ENCODE measurements at regions not wholly inside any gene's neighbourhood (a gene's known extent, or its start where the extent isn't known, plus 50 kb on each side); places are given as distances from the start of the nearest gene placed in this dataset.
A peak's percentile ranks its signal among the peaks of the same experiment; 100 is the strongest.

GRCh38 chr2:74041726-74042125, 57.0 kb downstream of the TET3 start:
- H3K36me3 ChIP-seq (ENCODE audit: control insufficient read depth, insufficient read depth, low read length): peaks cover 1% of the 10 kb centered on the region; the same call in 1 of the 2 replicates
- ChIA-PET POLR2A (no interaction called here), CTCF (interaction anchor here (1.0 kb wide), 1 partner anchor 22 kb away, joined by 4 read pairs; no protein-coding TSS in a partner anchor)
- TF ChIP-seq CTCF (IDR thresholded peaks at IDR 0.05; ENCODE audit: insufficient read depth, low read depth, low read length): no peak
- no peaks in the 10 kb centered on the region for H3K27me3 ChIP-seq (ENCODE audit: control insufficient read depth, insufficient read depth, low read length)
- no peak for DNase-seq (ENCODE audit: low read depth)
- no peak overlapping the region for H3K4me3 ChIP-seq (ENCODE audit: low read depth, low read length)

GRCh38 chr2:74042606-74043005, 57.9 kb downstream of the TET3 start:
- POLR2A ChIA-PET: no interaction called here
- DNase-seq (ENCODE audit: low read depth): no peak
- no peak overlapping the region for H3K4me3 ChIP-seq (ENCODE audit: low read depth, low read length)
- H3K36me3 ChIP-seq (ENCODE audit: control insufficient read depth, insufficient read depth, low read length): peaks cover 3% of the 10 kb centered on the region; the same call in 1 of the 2 replicates
- no peaks in the 10 kb centered on the region for H3K27me3 ChIP-seq (ENCODE audit: control insufficient read depth, insufficient read depth, low read length)
- no peak for TF ChIP-seq CTCF (IDR thresholded peaks at IDR 0.05; ENCODE audit: insufficient read depth, low read depth, low read length)
- CTCF ChIA-PET: no interaction called here

- H3K27me3 ChIP-seq (ENCODE audit: control insufficient read depth, insufficient read depth, low read length): no peaks in the 10 kb centered on the region
- ChIA-PET POLR2A (no interaction called here), CTCF (interaction anchor here (0.6 kb wide), 1 partner anchor 391 kb away, joined by 4 read pairs; no protein-coding TSS in a partner anchor)
- TF ChIP-seq CTCF (IDR thresholded peaks at IDR 0.05; ENCODE audit: insufficient read depth, low read depth, low read length): no peak
- no peak overlapping the region for H3K4me3 ChIP-seq (ENCODE audit: low read depth, low read length)
- DNase-seq (ENCODE audit: low read depth): no peak
- H3K36me3 ChIP-seq (ENCODE audit: control insufficient read depth, insufficient read depth, low read length): peaks cover 5% of the 10 kb centered on the region; the same call in 1 of the 2 replicates
Measured at GRCh38 chr2:74043345-74044329, 58.9 kb downstream of the TET3 start.

- CTCF ChIA-PET: interaction anchor here (0.6 kb wide), 1 partner anchor 9 kb away, joined by 3 read pairs; no protein-coding TSS in a partner anchor
- POLR2A ChIA-PET: no interaction called here
- Histone ChIP-seq H3K27me3 (ENCODE audit: control insufficient read depth, insufficient read depth, low read length) (no peaks in the 10 kb centered on the region), H3K4me3 (ENCODE audit: low read depth, low read length) (no peak overlapping the region), H3K36me3 (ENCODE audit: control insufficient read depth, insufficient read depth, low read length) (peaks cover 5% of the 10 kb centered on the region; the same call in 1 of the 2 replicates)
- TF ChIP-seq CTCF (IDR thresholded peaks at IDR 0.05; ENCODE audit: insufficient read depth, low read depth, low read length): no peak
- DNase-seq (ENCODE audit: low read depth): no peak
Measured at GRCh38 chr2:74044999-74045398, 60.3 kb downstream of the TET3 start.

GRCh38 chr2:74045454-74045853, 60.7 kb downstream of the TET3 start:
- ChIA-PET CTCF (interaction anchor here (0.6 kb wide), 1 partner anchor 9 kb away, joined by 3 read pairs; no protein-coding TSS in a partner anchor), POLR2A (no interaction called here)
- no peaks in the 10 kb centered on the region for H3K27me3 ChIP-seq (ENCODE audit: control insufficient read depth, insufficient read depth, low read length)
- peaks cover 5% of the 10 kb centered on the region; the same call in 1 of the 2 replicates for H3K36me3 ChIP-seq (ENCODE audit: control insufficient read depth, insufficient read depth, low read length)
- DNase-seq (ENCODE audit: low read depth): peak; percentile 23
- H3K4me3 ChIP-seq (ENCODE audit: low read depth, low read length): no peak overlapping the region
- no peak for TF ChIP-seq CTCF (IDR thresholded peaks at IDR 0.05; ENCODE audit: insufficient read depth, low read depth, low read length)
